GM21526 (cell line): ENCODE measurements at regions not wholly inside any gene's neighbourhood (a gene's known extent, or its start where the extent isn't known, plus 50 kb on each side); places are given as distances from the start of the nearest gene placed in this dataset.

Experiments used
- ATAC-seq: cut with Tn5 transposase; IDR thresholded peaks from one replicate; pipeline ENCODE4 v1.9.1; 2021; ENCODE audit warnings: moderate library complexity; ENCODE audit not compliant: unreplicated experiment, low FRiP score

- ATAC-seq = no peak
These were observed 142.8 kb upstream of the FOXF1 start for GRCh38 chr16:86367291-86368072.

- ATAC-seq = no peak
These were observed 142.1 kb upstream of the FOXF1 start for GRCh38 chr16:86368261-86368660.

GRCh38 chr16:86370062-86370461 lies 140.3 kb upstream of the FOXF1 start:
- ATAC-seq = no peak

- ATAC-seq = no peak
These were observed 139.1 kb upstream of the FOXF1 start for GRCh38 chr16:86371083-86371803.

GRCh38 chr16:86372193-86372592 lies 138.1 kb upstream of the FOXF1 start:
- ATAC-seq = no peak

- ATAC-seq = no peak
These were observed 136.9 kb upstream of the FOXF1 start for GRCh38 chr16:86373276-86373901.

GRCh38 chr16:86374603-86375130 lies 135.7 kb upstream of the FOXF1 start:
- no peak for ATAC-seq

- no peak for ATAC-seq
These were observed 135.0 kb upstream of the FOXF1 start for GRCh38 chr16:86375364-86375763.

GRCh38 chr16:86375851-86376250 lies 134.5 kb upstream of the FOXF1 start:
- ATAC-seq = no peak

- no peak for ATAC-seq
These were observed 133.5 kb upstream of the FOXF1 start for GRCh38 chr16:86376837-86377236.

GRCh38 chr16:86377251-86378022 lies 132.9 kb upstream of the FOXF1 start:
- no peak for ATAC-seq

GRCh38 chr16:86378128-86378527 lies 132.2 kb upstream of the FOXF1 start:
- no peak for ATAC-seq

- no peak for ATAC-seq
These were observed 131.4 kb upstream of the FOXF1 start for GRCh38 chr16:86378831-86379504.

GRCh38 chr16:86379505-86379846 lies 130.9 kb upstream of the FOXF1 start:
- no peak for ATAC-seq

- no peak for ATAC-seq
These were observed 130.3 kb upstream of the FOXF1 start for GRCh38 chr16:86380030-86380429.

GRCh38 chr16:86381491-86381890 lies 128.8 kb upstream of the FOXF1 start:
- no peak for ATAC-seq

- no peak for ATAC-seq
These were observed 128.1 kb upstream of the FOXF1 start for GRCh38 chr16:86382067-86382773.

GRCh38 chr16:86382774-86383407 lies 127.4 kb upstream of the FOXF1 start:
- no peak for ATAC-seq
